ENCODE measurements at regions not wholly inside any gene's neighbourhood (a gene's known extent, or its start where the extent isn't known, plus 50 kb on each side); places are given as distances from the start of the nearest gene placed in this dataset.

- TF ChIP-seq EP300 (IDR thresholded peaks at IDR 0.05; ENCODE audit: borderline replicate concordance in 1 of 2, low read depth in 2 of 2, low read length in 2 of 2): no peak
- no peak for TF ChIP-seq MAFK (IDR thresholded peaks at IDR 0.05; ENCODE audit: low read depth, low read length)
- no peak for TF ChIP-seq TEAD4 (IDR thresholded peaks at IDR 0.05; ENCODE audit: low read depth, low read length)
- TF ChIP-seq MAX (IDR thresholded peaks at IDR 0.05): no peak
- no peak for TF ChIP-seq CTCF (IDR thresholded peaks at IDR 0.05; ENCODE audit: control extremely low read depth in 1 of 3, insufficient read depth in 1 of 3, low read depth in 1 of 3, low read length in 3 of 3)
- no peak for TF ChIP-seq RAD21 (IDR thresholded peaks at IDR 0.05 in 1 of 2, conservative IDR thresholded peaks at IDR 0.05 in 1 of 2; ENCODE audit: low read depth in 2 of 2, low read length in 2 of 2)
- TF ChIP-seq POLR2A (IDR thresholded peaks at IDR 0.05; ENCODE audit: control extremely low read depth in 1 of 2, low read depth in 2 of 2, low read length in 2 of 2): no peak
- no peak for TF ChIP-seq GABPA (IDR thresholded peaks at IDR 0.05; ENCODE audit: borderline replicate concordance, insufficient read depth, low read length)
- no peak for TF ChIP-seq SP1 (IDR thresholded peaks at IDR 0.05; ENCODE audit: low read depth, low read length)
- TF ChIP-seq EZH2 (IDR thresholded peaks at IDR 0.05; ENCODE audit: low read depth, low read length, severe bottlenecking): no peak
Measured at GRCh38 chr6:25060522-25060921, 124.8 kb upstream of the RIPOR2 start.

Measured in H1 (cell line).